Mesenchymal stem cell (in vitro differentiated cells and primary cell): ENCODE measurements at regions not wholly inside any gene's neighbourhood (a gene's known extent, or its start where the extent isn't known, plus 50 kb on each side); places are given as distances from the start of the nearest gene placed in this dataset.

ENCODE experiments used
- DNase-seq: peaks from one replicate; pipeline ENCODE4 v3.0.0-alpha.2; 2013
- H2AFZ ChIP-seq: one replicate; pipeline ENCODE4 v1.6.1; 2013; ENCODE audit warnings: low read depth, mild to moderate bottlenecking, control low read depth, inconsistent platforms, low read length, moderate library complexity
- H2AK5ac ChIP-seq: 2 replicates; pipeline ENCODE4 v1.6.1; 2013; ENCODE audit warnings: low read length, moderate library complexity, mild to moderate bottlenecking, inconsistent platforms; ENCODE audit not compliant: severe bottlenecking
- H2BK120ac ChIP-seq: one replicate; pipeline ENCODE4 v1.6.1; 2013; ENCODE audit warnings: low read depth, mild to moderate bottlenecking, inconsistent platforms, low read length, moderate library complexity
- H2BK12ac ChIP-seq, 2 experiments: one replicate each; pipeline ENCODE4 v1.6.1; 2013; ENCODE audit warnings: inconsistent platforms in 2 of 2, low read length in 2 of 2, mild to moderate bottlenecking in 2 of 2, moderate library complexity in 2 of 2, control low read depth in 1 of 2
- H2BK15ac ChIP-seq: one replicate; pipeline ENCODE4 v1.6.1; 2013; ENCODE audit warnings: mild to moderate bottlenecking, low read depth, inconsistent platforms; ENCODE audit not compliant: poor library complexity, severe bottlenecking
- H2BK5ac ChIP-seq: 2 replicates; pipeline ENCODE4 v1.6.1; 2013; ENCODE audit warnings: low read depth, mild to moderate bottlenecking, low read length, control low read depth, inconsistent platforms; ENCODE audit not compliant: poor library complexity, severe bottlenecking
- H3K14ac ChIP-seq, 2 experiments: one replicate each; pipeline ENCODE4 v1.6.1; 2013; ENCODE audit warnings: inconsistent platforms in 2 of 2, low read length in 2 of 2, control low read depth in 1 of 2, mild to moderate bottlenecking in 1 of 2, moderate library complexity in 1 of 2
- H3K18ac ChIP-seq, 2 experiments: one replicate each; pipeline ENCODE4 v1.6.1; 2013; ENCODE audit warnings: inconsistent platforms in 2 of 2, low read length in 2 of 2, control low read depth in 1 of 2, low read depth in 1 of 2, mild to moderate bottlenecking in 1 of 2
- H3K23ac ChIP-seq, 2 experiments: one replicate each; pipeline ENCODE4 v1.6.1; 2013; ENCODE audit warnings: inconsistent platforms in 2 of 2, low read length in 2 of 2, mild to moderate bottlenecking in 2 of 2, moderate library complexity in 2 of 2, control low read depth in 1 of 2
- H3K27ac ChIP-seq: 2 replicates; pipeline ENCODE4 v1.5.1; 2013; ENCODE audit warnings: mild to moderate bottlenecking, moderate library complexity, low read length, control low read depth, inconsistent platforms; ENCODE audit not compliant: poor library complexity, severe bottlenecking
- H3K27me3 ChIP-seq, 2 experiments: 2 replicates each; pipeline versions ENCODE4 v1.6.1 to v1.7.0; 2013; ENCODE audit warnings: low read length in 2 of 2, mild to moderate bottlenecking in 2 of 2, moderate library complexity in 2 of 2, control low read depth in 1 of 2, inconsistent platforms in 1 of 2; ENCODE audit not compliant: control insufficient read depth in 1 of 2, insufficient read depth in 1 of 2
- H3K36me3 ChIP-seq, 2 experiments: 2 replicates each; pipeline versions ENCODE4 v1.6.1 to v1.7.0; 2013; ENCODE audit warnings: low read length in 2 of 2, control low read depth in 1 of 2, inconsistent platforms in 1 of 2, low read depth in 1 of 2, mild to moderate bottlenecking in 1 of 2; ENCODE audit not compliant: insufficient read depth in 2 of 2, control insufficient read depth in 1 of 2
- H3K4ac ChIP-seq, 2 experiments: one replicate each; pipeline ENCODE4 v1.6.1; 2013; ENCODE audit warnings: inconsistent platforms in 2 of 2, low read length in 2 of 2, mild to moderate bottlenecking in 2 of 2, moderate library complexity in 2 of 2, control low read depth in 1 of 2, low read depth in 1 of 2
- H3K4me1 ChIP-seq: 2 replicates; pipeline ENCODE4 v1.6.1; 2013; ENCODE audit warnings: low read depth, low read length, control low read depth; ENCODE audit not compliant: control insufficient read depth, insufficient read depth
- H3K4me2 ChIP-seq: 2 replicates; pipeline ENCODE4 v1.6.1; 2013; ENCODE audit warnings: low read length, mild to moderate bottlenecking, inconsistent platforms; ENCODE audit not compliant: poor library complexity, severe bottlenecking
- H3K4me3 ChIP-seq, 2 experiments: 2 replicates each; pipeline versions ENCODE4 v1.5.1 to v1.7.0; 2013; ENCODE audit warnings: low read length in 2 of 2, mild to moderate bottlenecking in 2 of 2, control low read depth in 1 of 2, low read depth in 1 of 2; ENCODE audit not compliant: insufficient read depth in 1 of 2
- H3K79me1 ChIP-seq: replicated peaks from 2 replicates; pipeline ENCODE4 v1.6.1; 2013; ENCODE audit warnings: mild to moderate bottlenecking, control low read depth, low read length, inconsistent platforms; ENCODE audit not compliant: poor library complexity, severe bottlenecking
- H3K9ac ChIP-seq: 2 replicates; pipeline ENCODE4 v1.7.0; 2013; ENCODE audit warnings: mild to moderate bottlenecking, low read length, moderate library complexity
- H3K9me3 ChIP-seq: 2 replicates; pipeline ENCODE4 v1.7.0; 2013; ENCODE audit warnings: mild to moderate bottlenecking, low read length; ENCODE audit not compliant: control insufficient read depth
- H4K8ac ChIP-seq: one replicate; pipeline ENCODE4 v1.6.1; 2013; ENCODE audit warnings: inconsistent platforms, mild to moderate bottlenecking, low read length, moderate library complexity
- H4K91ac ChIP-seq: one replicate; pipeline ENCODE4 v1.6.1; 2013; ENCODE audit warnings: mild to moderate bottlenecking, low read length, inconsistent platforms
- WGBS: methylation state at CpG from one replicate; pipeline ENCODE4 v1.1.7; 2013; ENCODE audit warnings: mixed read lengths; 5-methylcytosine and 5-hydroxymethylcytosine counted together

DNA sequence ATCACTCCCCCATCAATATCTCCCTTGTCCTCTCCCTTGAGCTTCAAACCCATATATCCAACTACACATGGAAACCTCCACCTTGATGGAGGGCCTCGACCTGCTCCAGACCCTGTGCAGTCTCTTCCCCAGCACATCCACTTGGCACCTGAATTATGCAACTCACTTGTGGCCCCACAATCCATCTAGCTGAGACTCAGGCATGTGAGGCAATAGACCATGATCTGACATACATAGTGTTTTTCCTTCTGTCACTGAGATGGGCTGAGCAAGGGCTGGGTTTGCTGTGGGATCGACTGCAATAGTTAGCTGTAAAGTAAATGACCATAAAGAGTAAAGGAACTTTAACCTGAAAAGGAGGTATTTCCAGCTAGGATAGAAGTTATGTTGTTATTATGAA, 172.9 kb upstream of the RAD23B start:
- Histone ChIP-seq H2BK15ac (no peak overlapping the region), H3K27ac (no peak overlapping the region), H3K36me3 (no peaks in the 10 kb centered on the region), H4K8ac (no peak overlapping the region), H3K9ac (no peak overlapping the region), H2AFZ (no peak overlapping the region), H3K4ac (no peak overlapping the region), H3K4me2 (no peak overlapping the region), H2BK5ac (no peak overlapping the region), H3K14ac (no peak overlapping the region), H2BK12ac (no peak overlapping the region), H2AK5ac (no peak overlapping the region), H4K91ac (no peak overlapping the region), H3K79me1 (no peaks in the 10 kb centered on the region), H3K9me3 (no peaks in the 10 kb centered on the region), H3K4me3 (no peak overlapping the region), H3K27me3 (peaks cover 32 to 74% of the 10 kb centered on the region in 2 experiments), H3K4me1 (no peaks in the 10 kb centered on the region), H3K18ac (no peak overlapping the region), H2BK120ac (no peak overlapping the region), H3K23ac (no peak overlapping the region)
- WGBS, result 87% methylated on average over 2 of the region's 2 CpGs
- no peak for DNase-seq

DNA sequence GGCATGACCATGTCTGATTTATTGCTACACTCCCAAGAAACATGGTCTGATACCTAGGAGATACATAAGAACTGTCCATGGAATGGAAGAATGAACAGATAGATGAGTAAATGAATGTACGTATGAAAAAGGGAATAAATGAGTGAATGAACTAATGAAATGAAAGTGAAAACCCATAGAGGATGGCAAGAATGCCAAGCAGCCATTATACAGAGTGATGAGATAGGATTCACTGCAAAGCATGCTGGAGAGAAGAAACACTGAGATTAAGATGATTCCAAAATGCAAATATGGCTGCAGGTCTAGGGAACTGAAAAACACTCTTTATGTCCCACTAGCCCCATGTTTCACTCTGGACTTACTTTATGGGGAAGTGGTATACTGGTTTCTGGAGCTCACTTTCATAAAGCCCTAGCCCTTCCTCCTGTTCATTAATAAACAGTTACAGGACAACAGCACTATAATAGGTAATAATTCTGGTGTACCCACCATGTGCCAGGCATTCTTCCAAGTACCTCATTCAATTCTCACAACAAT, 170.3 kb upstream of the RAD23B start:
- peaks cover 21 to 53% of the 10 kb centered on the region in 2 experiments for H3K27me3 ChIP-seq
- H3K18ac ChIP-seq, result no peak overlapping the region
- H2BK15ac ChIP-seq, result no peak overlapping the region
- H4K8ac ChIP-seq, result no peak overlapping the region
- H3K36me3 ChIP-seq, result no peaks in the 10 kb centered on the region
- 44% methylated on average over 1 of the region's 1 CpG for WGBS
- no peak overlapping the region for H2BK120ac ChIP-seq
- H3K23ac ChIP-seq, result no peak overlapping the region
- H3K4me3 ChIP-seq, result no peak overlapping the region
- no peak overlapping the region for H3K9ac ChIP-seq
- H3K4ac ChIP-seq, result no peak overlapping the region
- H3K4me1 ChIP-seq, result no peaks in the 10 kb centered on the region
- no peak overlapping the region for H3K14ac ChIP-seq
- DNase-seq, result no peak
- no peak overlapping the region for H2AK5ac ChIP-seq
- H3K4me2 ChIP-seq, result no peak overlapping the region
- H2BK12ac ChIP-seq, result no peak overlapping the region
- H3K79me1 ChIP-seq, result no peaks in the 10 kb centered on the region
- no peak overlapping the region for H2AFZ ChIP-seq
- no peak overlapping the region for H2BK5ac ChIP-seq
- H3K9me3 ChIP-seq, result no peaks in the 10 kb centered on the region
- no peak overlapping the region for H4K91ac ChIP-seq
- H3K27ac ChIP-seq, result no peak overlapping the region

DNA sequence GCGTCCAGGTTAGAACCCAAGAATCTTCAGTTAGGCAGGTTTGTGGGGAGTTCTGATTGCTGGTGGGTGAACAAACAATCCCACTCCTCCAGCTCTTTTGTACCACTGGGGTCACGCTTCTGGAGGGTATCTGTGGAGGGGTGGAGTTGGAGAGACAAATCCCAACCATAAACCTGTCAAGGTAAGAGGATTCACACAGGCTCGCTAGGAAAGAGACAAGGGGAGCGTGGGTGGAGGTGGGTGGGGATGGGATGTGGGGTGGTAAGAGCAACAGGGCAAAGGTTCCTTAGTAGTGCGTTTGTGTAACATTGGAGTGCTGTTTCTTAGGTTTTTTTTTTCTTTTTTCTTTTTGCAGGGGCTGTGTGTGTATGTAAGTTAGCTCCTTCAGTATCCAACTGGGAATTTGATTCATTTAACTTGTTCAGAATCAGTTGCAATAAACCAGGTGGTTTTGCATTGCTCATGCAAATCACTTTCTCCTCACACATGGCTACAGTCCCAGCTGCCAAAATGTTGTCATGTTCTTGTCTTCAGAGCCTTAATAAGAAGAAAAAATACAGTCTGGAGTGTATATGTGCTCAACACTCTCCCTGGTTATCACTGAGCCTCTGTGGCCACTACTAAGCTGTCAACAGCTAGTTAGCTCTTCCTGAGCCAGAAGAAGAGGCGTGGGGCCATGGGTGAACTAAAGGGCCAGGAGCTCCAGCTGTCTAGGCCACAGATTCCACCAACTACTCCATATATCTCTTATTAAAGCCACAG, 164.0 kb upstream of the RAD23B start:
- H4K91ac ChIP-seq, result no peak overlapping the region
- no peak for DNase-seq
- H2BK120ac ChIP-seq, result no peak overlapping the region
- no peak overlapping the region for H2BK5ac ChIP-seq
- no peak overlapping the region for H2AK5ac ChIP-seq
- no peak overlapping the region for H4K8ac ChIP-seq
- H2BK15ac ChIP-seq, result no peak overlapping the region
- H3K36me3 ChIP-seq, result no peaks in the 10 kb centered on the region
- H2AFZ ChIP-seq, result no peak overlapping the region
- H3K4me2 ChIP-seq, result no peak overlapping the region
- no peak overlapping the region for H3K4ac ChIP-seq
- H3K14ac ChIP-seq, result no peak overlapping the region
- H2BK12ac ChIP-seq, result no peak overlapping the region
- H3K4me1 ChIP-seq, result no peaks in the 10 kb centered on the region
- no peak overlapping the region for H3K4me3 ChIP-seq
- no peaks in the 10 kb centered on the region for H3K79me1 ChIP-seq
- H3K18ac ChIP-seq, result no peak overlapping the region
- H3K27me3 ChIP-seq, result peaks cover 7 to 25% of the 10 kb centered on the region in 2 experiments
- H3K9ac ChIP-seq, result no peak overlapping the region
- WGBS, result 84% methylated on average over 4 of the region's 6 CpGs
- no peaks in the 10 kb centered on the region for H3K9me3 ChIP-seq
- no peak overlapping the region for H3K23ac ChIP-seq
- H3K27ac ChIP-seq, result no peak overlapping the region

DNA sequence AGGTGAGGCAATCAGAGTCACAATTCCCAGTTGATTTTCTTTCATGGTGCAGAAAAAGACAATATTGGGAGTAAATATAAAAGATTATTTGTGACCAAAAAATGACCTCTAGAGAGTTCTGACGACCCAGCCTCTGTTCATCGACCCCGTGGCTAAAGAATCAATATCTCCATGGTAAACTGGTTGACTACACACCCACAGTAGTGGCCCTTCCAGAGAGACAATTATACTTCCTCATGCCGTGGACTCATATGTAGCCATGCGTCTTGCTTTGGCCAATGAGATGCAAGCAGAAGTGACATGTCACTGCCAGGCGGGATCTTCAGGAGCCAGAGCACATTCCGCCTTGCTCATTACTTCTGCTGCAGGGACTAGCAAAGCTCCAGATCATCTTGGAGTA, 163.3 kb upstream of the RAD23B start:
- no peak overlapping the region for H3K27ac ChIP-seq
- 93% methylated on average over 7 of the region's 7 CpGs for WGBS

More for the DNA sequence above, 163.3 kb upstream of the RAD23B start:
- no peak overlapping the region for H4K91ac ChIP-seq
- no peak overlapping the region for H3K4me3 ChIP-seq
- peaks cover 7 to 18% of the 10 kb centered on the region in 2 experiments for H3K27me3 ChIP-seq
- no peak for DNase-seq
- H3K9me3 ChIP-seq, result no peaks in the 10 kb centered on the region
- no peak overlapping the region for H3K4me2 ChIP-seq
- H3K14ac ChIP-seq, result no peak overlapping the region
- H3K23ac ChIP-seq, result no peak overlapping the region
- H2BK12ac ChIP-seq, result no peak overlapping the region
- no peak overlapping the region for H2AK5ac ChIP-seq
- H2AFZ ChIP-seq, result no peak overlapping the region
- no peaks in the 10 kb centered on the region for H3K36me3 ChIP-seq
- no peak overlapping the region for H3K4ac ChIP-seq
- H3K79me1 ChIP-seq, result no peaks in the 10 kb centered on the region
- H2BK120ac ChIP-seq, result no peak overlapping the region
- no peak overlapping the region for H3K18ac ChIP-seq
- H4K8ac ChIP-seq, result no peak overlapping the region
- H2BK5ac ChIP-seq, result no peak overlapping the region
- no peaks in the 10 kb centered on the region for H3K4me1 ChIP-seq
- H3K9ac ChIP-seq, result no peak overlapping the region
- no peak overlapping the region for H2BK15ac ChIP-seq
